ENCODE measurements at regions not wholly inside any gene's neighbourhood (a gene's known extent, or its start where the extent isn't known, plus 50 kb on each side); places are given as distances from the start of the nearest gene placed in this dataset.

DNA sequence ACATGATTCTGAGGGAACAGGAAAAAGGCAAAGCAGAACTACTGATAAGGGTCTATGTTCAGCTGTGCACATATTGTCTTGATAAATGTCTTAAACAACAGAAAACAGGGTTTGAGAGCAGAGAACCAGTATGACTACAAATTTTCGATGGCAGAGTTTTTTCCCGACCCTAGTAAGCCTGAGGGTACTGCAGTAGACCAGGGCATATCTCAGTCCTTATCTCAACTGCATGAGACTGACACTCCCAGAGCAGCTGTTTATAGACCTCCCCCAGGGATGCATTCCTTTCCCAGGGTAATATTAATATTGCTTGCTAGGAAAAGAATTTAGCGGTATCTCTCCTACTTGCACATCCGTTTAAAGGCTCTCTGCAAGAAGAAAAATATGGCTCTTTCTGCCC is 1176.8 kb upstream of the ADGRB3 start:
- TF ChIP-seq CTCF (IDR thresholded peaks at IDR 0.05; ENCODE audit: poor library complexity) (no peak), EZH2 (IDR thresholded peaks at IDR 0.05; ENCODE audit: borderline replicate concordance) (no peak)

All from hepatocyte (in vitro differentiated cells).